Tibial nerve (tissue), 3 donors: ENCODE measurements at regions not wholly inside any gene's neighbourhood (a gene's known extent, or its start where the extent isn't known, plus 50 kb on each side); places are given as distances from the start of the nearest gene placed in this dataset.

Experiments
- CTCF ChIP-seq, 5 experiments: fragments of 200-600 bp in 3 of 5; fragments of 450-650 bp in 2 of 5; sonication (generic) in 3 of 5; IDR thresholded peaks; one replicate each; pipeline ENCODE4 v1.5.1; 2016 to 2019; ENCODE audit warnings: antibody characterized with exemption in 5 of 5, mild to moderate bottlenecking in 3 of 5, moderate library complexity in 2 of 5
- POLR2A ChIP-seq, 2 donors: fragments of 450-650 bp; IDR thresholded peaks; one replicate each; pipeline ENCODE4 v1.6.1; 2017; ENCODE audit warnings: antibody characterized with exemption in 2 of 2, mild to moderate bottlenecking in 2 of 2, moderate library complexity in 2 of 2

DNA sequence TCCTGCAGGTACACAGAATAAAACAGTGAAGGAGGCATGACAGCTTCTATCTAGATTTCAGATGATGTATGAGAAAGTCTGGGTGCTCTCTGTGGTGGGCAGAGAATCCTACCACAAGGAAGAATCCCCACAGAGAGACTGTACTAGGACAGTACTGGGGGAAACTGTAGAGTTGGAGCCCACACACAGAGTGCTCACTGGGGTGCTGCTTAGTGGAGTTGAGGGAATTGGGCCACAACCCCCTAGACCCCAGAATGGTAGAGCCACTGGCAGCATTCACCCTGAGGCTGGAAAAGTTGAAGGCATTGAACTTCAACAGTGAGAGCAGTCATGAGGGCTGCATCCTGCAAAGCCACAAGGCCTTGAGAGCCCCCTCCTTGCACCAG lies 62.2 kb upstream of the TNFRSF21 start:
- no peak for TF ChIP-seq CTCF (IDR thresholded peaks at IDR 0.05)
- no peak for TF ChIP-seq POLR2A (IDR thresholded peaks at IDR 0.05)
